H9 (cell line): ENCODE measurements at regions not wholly inside any gene's neighbourhood (a gene's known extent, or its start where the extent isn't known, plus 50 kb on each side); places are given as distances from the start of the nearest gene placed in this dataset.

Experiments used
- DNase-seq: peaks from one replicate; pipeline ENCODE4 v3.0.0-alpha.2; 2017
- H2AFZ ChIP-seq: one replicate; pipeline ENCODE4 v1.6.1; 2013; ENCODE audit warnings: mild to moderate bottlenecking, low read length, control low read depth, moderate library complexity
- H2AK5ac ChIP-seq: 2 replicates; pipeline ENCODE4 v1.6.1; 2013; ENCODE audit warnings: low read length, control low read depth, mixed read lengths; ENCODE audit not compliant: insufficient read length
- H2BK120ac ChIP-seq: one replicate; pipeline ENCODE4 v1.6.1; 2013; ENCODE audit warnings: low read depth, mild to moderate bottlenecking, low read length, control low read depth, inconsistent platforms; ENCODE audit not compliant: poor library complexity, severe bottlenecking
- H2BK12ac ChIP-seq: 2 replicates; pipeline ENCODE4 v1.6.1; 2013; ENCODE audit warnings: low read length, control low read depth, mixed read lengths, low read depth; ENCODE audit not compliant: insufficient read length
- H2BK15ac ChIP-seq: 2 replicates; pipeline ENCODE4 v1.6.1; 2013; ENCODE audit warnings: low read depth, low read length, control low read depth
- H2BK20ac ChIP-seq: one replicate; pipeline ENCODE4 v1.6.1; 2013; ENCODE audit warnings: low read depth, mild to moderate bottlenecking, low read length, control low read depth, inconsistent platforms; ENCODE audit not compliant: poor library complexity, severe bottlenecking
- H2BK5ac ChIP-seq: 2 replicates; pipeline ENCODE4 v1.6.1; 2013; ENCODE audit warnings: low read length, control low read depth, mixed read lengths; ENCODE audit not compliant: insufficient read length
- H3K14ac ChIP-seq: 2 replicates; pipeline ENCODE4 v1.6.1; 2013; ENCODE audit warnings: low read length, control low read depth; ENCODE audit not compliant: insufficient read depth
- H3K18ac ChIP-seq: 2 replicates; pipeline ENCODE4 v1.6.1; 2013; ENCODE audit warnings: low read depth, mild to moderate bottlenecking, mixed read lengths, low read length, control low read depth; ENCODE audit not compliant: insufficient read length
- H3K23ac ChIP-seq: 2 replicates; pipeline ENCODE4 v1.6.1; 2013; ENCODE audit warnings: low read length, control low read depth, mixed read lengths, low read depth; ENCODE audit not compliant: insufficient read length
- H3K23me2 ChIP-seq: 2 replicates; pipeline ENCODE4 v1.6.1; 2013; ENCODE audit warnings: low read depth, mild to moderate bottlenecking, mixed read lengths, low read length, control low read depth; ENCODE audit not compliant: insufficient read length, poor library complexity, severe bottlenecking
- H3K27ac ChIP-seq: 2 replicates; pipeline ENCODE4 v1.5.1; 2013; ENCODE audit warnings: low read length, control low read depth, mixed read lengths, low read depth; ENCODE audit not compliant: insufficient read length
- H3K27me3 ChIP-seq: 2 replicates; pipeline ENCODE4 v1.6.1; 2013; ENCODE audit warnings: low read length, control low read depth, inconsistent platforms; ENCODE audit not compliant: insufficient read depth
- H3K4ac ChIP-seq: 2 replicates; pipeline ENCODE4 v1.6.1; 2013; ENCODE audit warnings: low read depth, mild to moderate bottlenecking, control low read depth, inconsistent platforms, low read length, moderate library complexity
- H3K4me1 ChIP-seq: 2 replicates; pipeline ENCODE4 v1.6.1; 2013; ENCODE audit warnings: low read length, control low read depth, inconsistent platforms; ENCODE audit not compliant: insufficient read depth
- H3K4me2 ChIP-seq: 2 replicates; pipeline ENCODE4 v1.6.1; 2013; ENCODE audit warnings: low read length, control low read depth, mixed read lengths; ENCODE audit not compliant: insufficient read length, insufficient read depth
- H3K56ac ChIP-seq: 2 replicates; pipeline ENCODE4 v1.6.1; 2013; ENCODE audit warnings: low read depth, mild to moderate bottlenecking, mixed read lengths, low read length, control low read depth; ENCODE audit not compliant: insufficient read length
- H3K79me1 ChIP-seq: 2 replicates; pipeline ENCODE4 v1.6.1; 2013; ENCODE audit warnings: low read depth, mild to moderate bottlenecking, moderate library complexity, low read length, control low read depth, inconsistent platforms; ENCODE audit not compliant: insufficient read depth, poor library complexity, severe bottlenecking
- H3K79me2 ChIP-seq: 2 replicates; pipeline ENCODE4 v1.6.1; 2013; ENCODE audit warnings: low read length, control low read depth, inconsistent platforms; ENCODE audit not compliant: insufficient read depth
- H3K9ac ChIP-seq: 2 replicates; pipeline ENCODE4 v1.6.1; 2013; ENCODE audit warnings: low read length, control low read depth, mixed read lengths; ENCODE audit not compliant: insufficient read length; ENCODE audit errors: extremely low read depth
- H3K9me3 ChIP-seq: one replicate; pipeline ENCODE4 v1.6.1; 2013; ENCODE audit warnings: low read depth, low read length, inconsistent platforms; ENCODE audit not compliant: control insufficient read depth
- H3T11ph ChIP-seq: one replicate; pipeline ENCODE4 v1.6.1; 2013; ENCODE audit warnings: mild to moderate bottlenecking, low read length, control low read depth, inconsistent platforms
- H4K20me1 ChIP-seq: one replicate; pipeline ENCODE4 v1.6.1; 2013; ENCODE audit not compliant: control insufficient read depth, insufficient read length, insufficient read depth
- H4K5ac ChIP-seq: 2 replicates; pipeline ENCODE4 v1.6.1; 2013; ENCODE audit warnings: low read depth, mild to moderate bottlenecking, mixed read lengths, low read length, control low read depth; ENCODE audit not compliant: insufficient read length
- H4K8ac ChIP-seq: replicated peaks from 2 replicates; pipeline ENCODE4 v1.6.1; 2013; ENCODE audit warnings: low read length, control low read depth, mixed read lengths, low read depth; ENCODE audit not compliant: insufficient read length
- H4K91ac ChIP-seq: 2 replicates; pipeline ENCODE4 v1.6.1; 2013; ENCODE audit warnings: low read depth, mild to moderate bottlenecking, moderate library complexity, mixed read lengths, low read length, control low read depth; ENCODE audit not compliant: insufficient read length
- H3K27ac Mint-ChIP-seq, 3 experiments: 2 replicates in 2 of 3; 3 replicates in 1 of 3; pipeline ENCODE4 v1.8.0; 2020 to 2021; ENCODE audit warnings: mixed read lengths in 3 of 3, mild to moderate bottlenecking in 1 of 3, moderate library complexity in 1 of 3
- H3K27me3 Mint-ChIP-seq: 2 replicates; pipeline ENCODE4 v1.8.0; 2021; ENCODE audit warnings: low read depth, mild to moderate bottlenecking, moderate library complexity, mixed read lengths
- H3K36me3 Mint-ChIP-seq, 3 experiments: 2 replicates in 2 of 3; 3 replicates in 1 of 3; pipeline ENCODE4 v1.8.0; 2020 to 2021; ENCODE audit warnings: low read depth in 3 of 3, mixed read lengths in 3 of 3; ENCODE audit not compliant: insufficient read depth in 1 of 3
- H3K4me1 Mint-ChIP-seq, 2 experiments: 2 replicates each; pipeline ENCODE4 v1.8.0; 2020; ENCODE audit warnings: mixed read lengths in 2 of 2
- H3K4me3 Mint-ChIP-seq, 2 experiments: 2 replicates in 1 of 2; 3 replicates in 1 of 2; pipeline ENCODE4 v1.8.0; 2020 to 2021; ENCODE audit warnings: mild to moderate bottlenecking in 2 of 2, mixed read lengths in 2 of 2, moderate library complexity in 1 of 2
- H3K9me3 Mint-ChIP-seq, 2 experiments: 2 replicates in 1 of 2; 3 replicates in 1 of 2; pipeline ENCODE4 v1.8.0; 2020; ENCODE audit warnings: mild to moderate bottlenecking in 2 of 2, mixed read lengths in 2 of 2, moderate library complexity in 1 of 2
- WGBS: extraction: QIAGEN DNeasy Blood & Tissue Kit; methylation state at CpG from one replicate; pipeline ENCODE4 v1.1.7; 2013; ENCODE audit warnings: missing lambda C conversion rate, low lambda C conversion rate, mixed read lengths; ENCODE audit not compliant: insufficient read length; ENCODE audit errors: extremely low coverage; 5-methylcytosine and 5-hydroxymethylcytosine counted together
- TF ChIP-seq, protein P1 (sequence below): fragments of 200-600 bp; sonication (generic); conservative IDR thresholded peaks from 3 replicates; pipeline ENCODE4 v1.8.0; 2021; ENCODE audit warnings: antibody characterized with exemption, mild to moderate bottlenecking

- Histone ChIP-seq H2BK120ac (no peak overlapping the region), H3K79me1 (no peaks in the 10 kb centered on the region), H3K4me1 (no peaks in the 10 kb centered on the region), H3K27me3 (no peaks in the 10 kb centered on the region), H2BK5ac (no peak overlapping the region), H4K20me1 (no peaks in the 10 kb centered on the region), H3K9ac (no peak overlapping the region), H3K14ac (peak overlapping the region; percentile 24; the same call in 1 of the 2 replicates), H2AFZ (no peak overlapping the region), H2AK5ac (no peak overlapping the region), H2BK15ac (no peak overlapping the region), H3K18ac (no peak overlapping the region), H3K56ac (no peak overlapping the region), H3T11ph (no peak overlapping the region), H3K23ac (no peak overlapping the region), H2BK20ac (no peak overlapping the region), H3K9me3 (no peaks in the 10 kb centered on the region), H3K23me2 (no peaks in the 10 kb centered on the region), H3K79me2 (no peaks in the 10 kb centered on the region), H3K4me2 (no peak overlapping the region), H2BK12ac (no peak overlapping the region), H3K27ac (no peak overlapping the region), H3K4ac (no peak overlapping the region), H4K91ac (no peak overlapping the region), H4K8ac (no peak overlapping the region), H4K5ac (no peak overlapping the region)
- TF ChIP-seq, protein P1, sequence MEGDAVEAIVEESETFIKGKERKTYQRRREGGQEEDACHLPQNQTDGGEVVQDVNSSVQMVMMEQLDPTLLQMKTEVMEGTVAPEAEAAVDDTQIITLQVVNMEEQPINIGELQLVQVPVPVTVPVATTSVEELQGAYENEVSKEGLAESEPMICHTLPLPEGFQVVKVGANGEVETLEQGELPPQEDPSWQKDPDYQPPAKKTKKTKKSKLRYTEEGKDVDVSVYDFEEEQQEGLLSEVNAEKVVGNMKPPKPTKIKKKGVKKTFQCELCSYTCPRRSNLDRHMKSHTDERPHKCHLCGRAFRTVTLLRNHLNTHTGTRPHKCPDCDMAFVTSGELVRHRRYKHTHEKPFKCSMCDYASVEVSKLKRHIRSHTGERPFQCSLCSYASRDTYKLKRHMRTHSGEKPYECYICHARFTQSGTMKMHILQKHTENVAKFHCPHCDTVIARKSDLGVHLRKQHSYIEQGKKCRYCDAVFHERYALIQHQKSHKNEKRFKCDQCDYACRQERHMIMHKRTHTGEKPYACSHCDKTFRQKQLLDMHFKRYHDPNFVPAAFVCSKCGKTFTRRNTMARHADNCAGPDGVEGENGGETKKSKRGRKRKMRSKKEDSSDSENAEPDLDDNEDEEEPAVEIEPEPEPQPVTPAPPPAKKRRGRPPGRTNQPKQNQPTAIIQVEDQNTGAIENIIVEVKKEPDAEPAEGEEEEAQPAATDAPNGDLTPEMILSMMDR = no peak
- no CpG with 5 or more reads among the region's 13 CpGs for WGBS
- H3K9me3 Mint-ChIP-seq = no peaks in the 10 kb centered on the region; a peak in 2 of 5 replicates
- peak overlapping the region in 1 of 3 experiments; percentile 76; a peak in 1 of 7 replicates for H3K27ac Mint-ChIP-seq
- H3K4me3 Mint-ChIP-seq = no peak overlapping the region
- no peaks in the 10 kb centered on the region; a peak in 1 of 7 replicates for H3K36me3 Mint-ChIP-seq
- peaks cover 3 to 4% of the 10 kb centered on the region in 2 experiments; a peak in 2 of 4 replicates for H3K4me1 Mint-ChIP-seq
- DNase-seq = no peak
- H3K27me3 Mint-ChIP-seq = no peaks in the 10 kb centered on the region
Observed at GRCh38 chr10:128864554-128865295, 602.3 kb upstream of the MGMT start.
